ENCODE measurements at regions not wholly inside any gene's neighbourhood (a gene's known extent, or its start where the extent isn't known, plus 50 kb on each side); places are given as distances from the start of the nearest gene placed in this dataset.

GRCh38 chr12:97267166-97267565 lies 195.4 kb upstream of the RMST start:
- TF ChIP-seq SUZ12 (IDR thresholded peaks at IDR 0.05; ENCODE audit: extremely low read depth, insufficient read depth, insufficient read length) (no peak), ZNF274 (IDR thresholded peaks at IDR 0.05; ENCODE audit: low read depth, low read length) (no peak), YY1 (IDR thresholded peaks at IDR 0.05; ENCODE audit: insufficient read depth, insufficient read length) (no peak)
- H3K4me1 ChIP-seq (ENCODE audit: insufficient read depth, insufficient read length), result no peaks in the 10 kb centered on the region
- H3K9me3 ChIP-seq (ENCODE audit: insufficient read depth, low read length), result peaks cover 12% of the 10 kb centered on the region
- H3K27me3 ChIP-seq (ENCODE audit: insufficient read depth, insufficient read length), result no peaks in the 10 kb centered on the region
- H3K4me3 ChIP-seq (ENCODE audit: insufficient read length, low read depth), result no peak overlapping the region
- no peak for DNase-seq (ENCODE audit: low read depth, low spot score)
- no peak overlapping the region for H3K9ac ChIP-seq (ENCODE audit: insufficient read length, low read depth)
- no peaks in the 10 kb centered on the region for H3K36me3 ChIP-seq (ENCODE audit: insufficient read depth, insufficient read length, low read length)

GRCh38 chr12:97267594-97268202 lies 194.9 kb upstream of the RMST start:
- DNase-seq (ENCODE audit: low read depth, low spot score), result no peak
- peaks cover 17% of the 10 kb centered on the region for H3K9me3 ChIP-seq (ENCODE audit: insufficient read depth, low read length)
- H3K4me3 ChIP-seq (ENCODE audit: insufficient read length, low read depth), result no peak overlapping the region
- H3K36me3 ChIP-seq (ENCODE audit: insufficient read depth, insufficient read length, low read length), result no peaks in the 10 kb centered on the region
- no peak overlapping the region for H3K9ac ChIP-seq (ENCODE audit: insufficient read length, low read depth)
- no peaks in the 10 kb centered on the region for H3K27me3 ChIP-seq (ENCODE audit: insufficient read depth, insufficient read length)
- no peak for TF ChIP-seq ZNF274 (IDR thresholded peaks at IDR 0.05; ENCODE audit: low read depth, low read length)
- no peak for TF ChIP-seq YY1 (IDR thresholded peaks at IDR 0.05; ENCODE audit: insufficient read depth, insufficient read length)
- TF ChIP-seq SUZ12 (IDR thresholded peaks at IDR 0.05; ENCODE audit: extremely low read depth, insufficient read depth, insufficient read length), result no peak
- H3K4me1 ChIP-seq (ENCODE audit: insufficient read depth, insufficient read length), result no peaks in the 10 kb centered on the region

DNA sequence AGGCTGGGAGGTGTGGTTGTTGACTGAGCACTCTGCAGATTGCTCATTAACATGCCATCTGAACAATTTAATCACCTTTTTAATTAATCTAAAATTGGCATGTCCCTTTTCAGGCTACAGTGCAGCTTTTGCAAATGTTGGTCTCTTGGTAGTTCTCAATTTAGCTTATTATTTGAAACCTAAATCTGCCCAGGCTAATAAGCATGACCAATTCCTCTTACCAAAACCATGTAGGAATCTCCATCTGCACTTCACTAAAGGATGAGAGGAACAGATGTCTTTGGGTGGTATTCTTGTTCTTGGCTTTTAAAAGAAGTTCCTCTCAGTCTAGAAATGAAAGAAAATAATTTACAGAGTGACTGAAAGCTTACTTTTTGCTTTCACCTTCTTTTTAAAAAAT lies 190.1 kb upstream of the RMST start:
- Histone ChIP-seq H3K4me1 (ENCODE audit: insufficient read depth, insufficient read length) (no peaks in the 10 kb centered on the region), H3K27me3 (ENCODE audit: insufficient read depth, insufficient read length) (no peaks in the 10 kb centered on the region), H3K9me3 (ENCODE audit: insufficient read depth, low read length) (peaks cover 19% of the 10 kb centered on the region), H3K36me3 (ENCODE audit: insufficient read depth, insufficient read length, low read length) (no peaks in the 10 kb centered on the region), H3K4me3 (ENCODE audit: insufficient read length, low read depth) (no peak overlapping the region), H3K9ac (ENCODE audit: insufficient read length, low read depth) (no peak overlapping the region)
- no peak for DNase-seq (ENCODE audit: low read depth, low spot score)
- TF ChIP-seq YY1 (IDR thresholded peaks at IDR 0.05; ENCODE audit: insufficient read depth, insufficient read length) (no peak), SUZ12 (IDR thresholded peaks at IDR 0.05; ENCODE audit: extremely low read depth, insufficient read depth, insufficient read length) (no peak), ZNF274 (IDR thresholded peaks at IDR 0.05; ENCODE audit: low read depth, low read length) (no peak)

GRCh38 chr12:97274386-97274785 lies 188.2 kb upstream of the RMST start:
- DNase-seq (ENCODE audit: low read depth, low spot score), result no peak
- Histone ChIP-seq H3K4me1 (ENCODE audit: insufficient read depth, insufficient read length) (no peaks in the 10 kb centered on the region), H3K9me3 (ENCODE audit: insufficient read depth, low read length) (peaks cover 19% of the 10 kb centered on the region), H3K9ac (ENCODE audit: insufficient read length, low read depth) (no peak overlapping the region), H3K27me3 (ENCODE audit: insufficient read depth, insufficient read length) (no peaks in the 10 kb centered on the region), H3K36me3 (ENCODE audit: insufficient read depth, insufficient read length, low read length) (no peaks in the 10 kb centered on the region), H3K4me3 (ENCODE audit: insufficient read length, low read depth) (no peak overlapping the region)
- no peak for TF ChIP-seq ZNF274 (IDR thresholded peaks at IDR 0.05; ENCODE audit: low read depth, low read length)
- TF ChIP-seq SUZ12 (IDR thresholded peaks at IDR 0.05; ENCODE audit: extremely low read depth, insufficient read depth, insufficient read length), result no peak
- no peak for TF ChIP-seq YY1 (IDR thresholded peaks at IDR 0.05; ENCODE audit: insufficient read depth, insufficient read length)

- H3K27me3 ChIP-seq (ENCODE audit: insufficient read depth, insufficient read length), result no peaks in the 10 kb centered on the region
- no peak for DNase-seq (ENCODE audit: low read depth, low spot score)
- TF ChIP-seq SUZ12 (IDR thresholded peaks at IDR 0.05; ENCODE audit: extremely low read depth, insufficient read depth, insufficient read length) (no peak), YY1 (IDR thresholded peaks at IDR 0.05; ENCODE audit: insufficient read depth, insufficient read length) (no peak), ZNF274 (IDR thresholded peaks at IDR 0.05; ENCODE audit: low read depth, low read length) (no peak)
- H3K9me3 ChIP-seq (ENCODE audit: insufficient read depth, low read length), result peaks cover 19% of the 10 kb centered on the region
- no peaks in the 10 kb centered on the region for H3K36me3 ChIP-seq (ENCODE audit: insufficient read depth, insufficient read length, low read length)
- H3K4me1 ChIP-seq (ENCODE audit: insufficient read depth, insufficient read length), result no peaks in the 10 kb centered on the region
- H3K9ac ChIP-seq (ENCODE audit: insufficient read length, low read depth), result peak overlapping the region; percentile 52
- H3K4me3 ChIP-seq (ENCODE audit: insufficient read length, low read depth), result peak overlapping the region; percentile 21
These were observed 187.3 kb upstream of the RMST start for GRCh38 chr12:97275256-97275655.

GRCh38 chr12:97275728-97276590 lies 186.6 kb upstream of the RMST start:
- Histone ChIP-seq H3K27me3 (ENCODE audit: insufficient read depth, insufficient read length) (no peaks in the 10 kb centered on the region), H3K4me3 (ENCODE audit: insufficient read length, low read depth) (peak overlapping the region; percentile 21), H3K36me3 (ENCODE audit: insufficient read depth, insufficient read length, low read length) (no peaks in the 10 kb centered on the region), H3K9ac (ENCODE audit: insufficient read length, low read depth) (peak overlapping the region; percentile 52), H3K4me1 (ENCODE audit: insufficient read depth, insufficient read length) (no peaks in the 10 kb centered on the region), H3K9me3 (ENCODE audit: insufficient read depth, low read length) (peaks cover 19% of the 10 kb centered on the region)
- peak; percentile 69 for DNase-seq (ENCODE audit: low read depth, low spot score)
- TF ChIP-seq ZNF274 (IDR thresholded peaks at IDR 0.05; ENCODE audit: low read depth, low read length), result no peak
- no peak for TF ChIP-seq SUZ12 (IDR thresholded peaks at IDR 0.05; ENCODE audit: extremely low read depth, insufficient read depth, insufficient read length)
- TF ChIP-seq YY1 (IDR thresholded peaks at IDR 0.05; ENCODE audit: insufficient read depth, insufficient read length), result no peak
